HepG2 (cell line): ENCODE measurements at regions not wholly inside any gene's neighbourhood (a gene's known extent, or its start where the extent isn't known, plus 50 kb on each side); places are given as distances from the start of the nearest gene placed in this dataset.

Experiments
- ATAC-seq: fragments of 200-7000 bp; cut with Tn5 transposase; 3 replicates; pipeline ENCODE4 v1.9.1; 2020; ENCODE audit warnings: mild to moderate bottlenecking, moderate library complexity
- BruUV-seq: library from RNA; stranded (reverse); fragments of 400-500 nt; replicated peaks from 2 replicates; lab custom pipeline; 2021; lab: Mats Ljungman, UMichigan
- CTCF ChIA-PET: fragments of 300-600 bp; formaldehyde crosslinking; extraction: SDS; loops from one replicate; lab custom pipeline; 2021; ENCODE audit warnings: low total read pairs, inconsistent platforms, low intra/inter-chr PET ratio; lab: Yijun Ruan, JAX
- POLR2A ChIA-PET: fragments of 350-600 bp; sonication (Branson Sonifier 250); formaldehyde crosslinking; loops from one replicate; lab custom pipeline; 2020; ENCODE audit warnings: antibody characterized with exemption, inconsistent platforms; lab: Yijun Ruan, JAX
- DNase-seq: peaks from one replicate; pipeline ENCODE4 v3.0.0-alpha.2; 2015; ENCODE audit warnings: low spot score
- FAIRE-seq: peaks from 3 replicates; lab custom pipeline; 2011; peaks lifted over from hg19 to GRCh38; lab: Jason Lieb, UNC
- H2AFZ ChIP-seq: one replicate; pipeline ENCODE4 v1.6.1; 2011; ENCODE audit warnings: low read length, inconsistent platforms
- H3K27ac ChIP-seq: fragments of 300-600 bp; 3 replicates; pipeline ENCODE4 v1.8.0; 2011; ENCODE audit warnings: mixed run types, mild to moderate bottlenecking, mixed read lengths, low read length, inconsistent platforms; ENCODE audit not compliant: insufficient read depth; ENCODE audit errors: extremely low read length
- H3K27me3 ChIP-seq, 2 experiments: fragments of 200-600 bp in 1 of 2; 2 replicates in 1 of 2; 3 replicates in 1 of 2; pipeline versions ENCODE4 v1.6.0 to v1.8.0; 2011; ENCODE audit warnings: low read length in 2 of 2, mild to moderate bottlenecking in 2 of 2, moderate library complexity in 2 of 2, inconsistent platforms in 1 of 2; ENCODE audit not compliant: insufficient read depth in 2 of 2, control insufficient read depth in 1 of 2
- H3K36me3 ChIP-seq, 2 experiments: fragments of 200-600 bp in 1 of 2; replicated peaks in 1 of 2; 2 replicates in 1 of 2; 3 replicates in 1 of 2; pipeline versions ENCODE4 v1.5.1 to v1.8.0; 2011; ENCODE audit warnings: low read length in 2 of 2, inconsistent platforms in 1 of 2; ENCODE audit not compliant: insufficient read depth in 2 of 2, control insufficient read depth in 1 of 2
- H3K4me1 ChIP-seq: 2 replicates; pipeline ENCODE4 v1.5.1; 2012; ENCODE audit warnings: low read length, inconsistent platforms; ENCODE audit not compliant: insufficient read depth
- H3K4me2 ChIP-seq: 2 replicates; pipeline ENCODE4 v1.6.0; 2011; ENCODE audit warnings: low read depth, low read length, inconsistent platforms
- H3K4me3 ChIP-seq, 3 experiments: fragments of 200-600 bp in 1 of 3; sonication (generic), shearing (Covaris generic) in 1 of 3; replicated peaks in 1 of 3; 2 replicates each; pipeline ENCODE4 v1.5.1; 2011 to 2016; ENCODE audit warnings: low read length in 3 of 3, inconsistent platforms in 2 of 3, low read depth in 2 of 3, mild to moderate bottlenecking in 2 of 3, control low read depth in 1 of 3, mixed read lengths in 1 of 3; ENCODE audit not compliant: insufficient read depth in 1 of 3
- H3K79me2 ChIP-seq: one replicate; pipeline ENCODE4 v1.6.1; 2011; ENCODE audit warnings: low read length, inconsistent platforms; ENCODE audit not compliant: insufficient read depth
- H3K9ac ChIP-seq: 2 replicates; pipeline ENCODE4 v1.6.0; 2011; ENCODE audit warnings: mild to moderate bottlenecking, low read depth, low read length, inconsistent platforms; ENCODE audit not compliant: insufficient read depth
- H3K9me3 ChIP-seq: 2 replicates; pipeline ENCODE4 v1.5.1; 2012; ENCODE audit warnings: mild to moderate bottlenecking, low read length
- H4K20me1 ChIP-seq: 2 replicates; pipeline ENCODE4 v1.6.0; 2011; ENCODE audit warnings: inconsistent platforms, mild to moderate bottlenecking, low read length, moderate library complexity; ENCODE audit not compliant: insufficient read depth
- KLF12 ChIP-seq: sonication (generic); formaldehyde crosslinking; IDR thresholded peaks from 2 replicates; pipeline ENCODE4 v1.4.0; 2020; ENCODE audit warnings: missing genetic modification reagents, borderline replicate concordance
- NCOR1 ChIP-seq: fragments of 200-600 bp; sonication (generic); IDR thresholded peaks from 2 replicates; pipeline ENCODE4 v1.7.0; 2017; ENCODE audit warnings: antibody characterized with exemption, low read length, borderline replicate concordance
- PATZ1 ChIP-seq: sonication (generic); formaldehyde crosslinking; IDR thresholded peaks from 2 replicates; pipeline ENCODE4 v1.4.0; 2020; ENCODE audit warnings: missing genetic modification reagents
- TIGD3 ChIP-seq: sonication (generic); formaldehyde crosslinking; IDR thresholded peaks from 2 replicates; pipeline ENCODE4 v1.5.1; 2020; ENCODE audit warnings: mild to moderate bottlenecking, missing genetic modification reagents, borderline replicate concordance
- ZNF24 ChIP-seq: fragments of 450-650 bp; IDR thresholded peaks from 2 replicates; pipeline ENCODE4 v1.6.1; 2017; ENCODE audit warnings: antibody characterized with exemption, mild to moderate bottlenecking
- WGBS: methylation state at CpG from one replicate; pipeline ENCODE4 v1.1.6; 2017; ENCODE audit warnings: low lambda C conversion rate; 5-methylcytosine and 5-hydroxymethylcytosine counted together
- in situ Hi-C: cut with HindIII; loops from 2 replicates; pipeline ENCODE4 v1.10.0; 2017; ENCODE audit warnings: low pct_unique_long_range_greater_than_20kb; ENCODE audit not compliant: extremely low pct_ligation_motif_present
- intact Hi-C: fragments of 100-400 bp; cut with micrococcal nuclease; formaldehyde crosslinking; loops from one replicate; pipeline ENCODE4 v1.10.0; 2022; ENCODE audit not compliant: unreplicated experiment

GRCh38 chr6:148265054-148265453, 77.6 kb upstream of the SASH1 start (continued):
- TF ChIP-seq PATZ1 (CRISPR knock-in tag) (no peak), ZNF24 (no peak), NCOR1 (no peak), KLF12 (CRISPR knock-in tag) (no peak)

GRCh38 chr6:148269386-148269785, 73.3 kb upstream of the SASH1 start:
- TF ChIP-seq TIGD3 = no peak
- TF ChIP-seq, all 625 proteins: peak for 0
- ChIA-PET CTCF (no interaction called here), POLR2A (no interaction called here)
- no peak overlapping the region for H2AFZ ChIP-seq
- FAIRE-seq (no peak), DNase-seq (no peak), ATAC-seq (no peak)
- H3K9me3 ChIP-seq = no peaks in the 10 kb centered on the region
- intact Hi-C loops = no loop called here
- no peaks in the 10 kb centered on the region for H4K20me1 ChIP-seq
- H3K9ac ChIP-seq = no peak overlapping the region
- H3K27me3 ChIP-seq = no peaks in the 10 kb centered on the region
- 71% methylated on average over 3 of the region's 3 CpGs for WGBS
- H3K4me3 ChIP-seq = no peak overlapping the region
- no peak overlapping the region for H3K4me2 ChIP-seq
- H3K27ac ChIP-seq = no peak overlapping the region
- no peaks in the 10 kb centered on the region for H3K4me1 ChIP-seq
- H3K79me2 ChIP-seq = no peaks in the 10 kb centered on the region
- in situ Hi-C loops = no loop called here
- BruUV-seq = no TSS peak
- no peaks in the 10 kb centered on the region for H3K36me3 ChIP-seq
